ENCODE measurements at regions not wholly inside any gene's neighbourhood (a gene's known extent, or its start where the extent isn't known, plus 50 kb on each side); places are given as distances from the start of the nearest gene placed in this dataset.

DNA sequence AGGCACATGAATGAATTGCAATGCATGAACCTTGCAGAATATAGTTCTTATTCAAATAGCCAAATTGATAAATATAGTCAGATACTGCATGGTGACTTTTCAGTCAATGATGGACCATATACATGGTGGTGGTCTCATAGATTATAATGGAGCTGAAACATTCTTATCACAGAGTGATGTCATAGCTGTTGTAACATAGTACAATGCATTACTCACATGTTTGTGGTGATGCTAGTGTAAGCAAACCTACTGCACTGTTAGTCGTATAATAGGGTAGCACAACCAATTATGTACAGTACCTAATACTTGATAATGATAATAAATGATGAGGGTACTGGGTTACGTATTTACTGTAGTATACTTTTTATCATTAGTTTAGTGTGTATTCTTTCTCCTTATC, 280.3 kb downstream of the BCAT1 start:
- Histone ChIP-seq H3K36me3 (ENCODE audit: control insufficient read depth, insufficient read depth, low read length) (no peaks in the 10 kb centered on the region), H3K4me1 (ENCODE audit: control insufficient read depth, insufficient read depth, low read length) (no peaks in the 10 kb centered on the region), H3K27ac (ENCODE audit: low read length) (no peak overlapping the region), H3K9me3 (ENCODE audit: control insufficient read depth, insufficient read depth, low read depth, low read length) (no peaks in the 10 kb centered on the region), H3K27me3 (ENCODE audit: control insufficient read depth, insufficient read depth, low read length) (no peaks in the 10 kb centered on the region), H3K4me3 (ENCODE audit: low read depth in 2 of 2, low read length in 2 of 2) (no peak overlapping the region)
- BruUV-seq (replicated peaks): no TSS peak
- CTCF ChIA-PET: no interaction called here
- no peak for ATAC-seq
- DNase-seq (ENCODE audit: low read depth, low spot score): no peak
- intact Hi-C loops (cut with micrococcal nuclease; ENCODE audit: unreplicated experiment) (no loop called here), in situ Hi-C loops (cut with HindIII; ENCODE audit: low pct_unique_long_range_greater_than_20kb, low sequenced_read_pairs) (no loop called here)
- POLR2A ChIA-PET: no interaction called here
- TF ChIP-seq POLR2AphosphoS5 (IDR thresholded peaks at IDR 0.05; ENCODE audit: low read depth, low read length): no peak
- TF ChIP-seq, protein P1, sequence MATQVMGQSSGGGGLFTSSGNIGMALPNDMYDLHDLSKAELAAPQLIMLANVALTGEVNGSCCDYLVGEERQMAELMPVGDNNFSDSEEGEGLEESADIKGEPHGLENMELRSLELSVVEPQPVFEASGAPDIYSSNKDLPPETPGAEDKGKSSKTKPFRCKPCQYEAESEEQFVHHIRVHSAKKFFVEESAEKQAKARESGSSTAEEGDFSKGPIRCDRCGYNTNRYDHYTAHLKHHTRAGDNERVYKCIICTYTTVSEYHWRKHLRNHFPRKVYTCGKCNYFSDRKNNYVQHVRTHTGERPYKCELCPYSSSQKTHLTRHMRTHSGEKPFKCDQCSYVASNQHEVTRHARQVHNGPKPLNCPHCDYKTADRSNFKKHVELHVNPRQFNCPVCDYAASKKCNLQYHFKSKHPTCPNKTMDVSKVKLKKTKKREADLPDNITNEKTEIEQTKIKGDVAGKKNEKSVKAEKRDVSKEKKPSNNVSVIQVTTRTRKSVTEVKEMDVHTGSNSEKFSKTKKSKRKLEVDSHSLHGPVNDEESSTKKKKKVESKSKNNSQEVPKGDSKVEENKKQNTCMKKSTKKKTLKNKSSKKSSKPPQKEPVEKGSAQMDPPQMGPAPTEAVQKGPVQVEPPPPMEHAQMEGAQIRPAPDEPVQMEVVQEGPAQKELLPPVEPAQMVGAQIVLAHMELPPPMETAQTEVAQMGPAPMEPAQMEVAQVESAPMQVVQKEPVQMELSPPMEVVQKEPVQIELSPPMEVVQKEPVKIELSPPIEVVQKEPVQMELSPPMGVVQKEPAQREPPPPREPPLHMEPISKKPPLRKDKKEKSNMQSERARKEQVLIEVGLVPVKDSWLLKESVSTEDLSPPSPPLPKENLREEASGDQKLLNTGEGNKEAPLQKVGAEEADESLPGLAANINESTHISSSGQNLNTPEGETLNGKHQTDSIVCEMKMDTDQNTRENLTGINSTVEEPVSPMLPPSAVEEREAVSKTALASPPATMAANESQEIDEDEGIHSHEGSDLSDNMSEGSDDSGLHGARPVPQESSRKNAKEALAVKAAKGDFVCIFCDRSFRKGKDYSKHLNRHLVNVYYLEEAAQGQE (IDR thresholded peaks at IDR 0.05; ENCODE audit: insufficient read depth in 1 of 2, low read depth in 2 of 2, low read length in 1 of 2): no peak
- TF ChIP-seq TCF7L2 (IDR thresholded peaks at IDR 0.05; ENCODE audit: low read depth, low read length): no peak
- TF ChIP-seq, protein P2, sequence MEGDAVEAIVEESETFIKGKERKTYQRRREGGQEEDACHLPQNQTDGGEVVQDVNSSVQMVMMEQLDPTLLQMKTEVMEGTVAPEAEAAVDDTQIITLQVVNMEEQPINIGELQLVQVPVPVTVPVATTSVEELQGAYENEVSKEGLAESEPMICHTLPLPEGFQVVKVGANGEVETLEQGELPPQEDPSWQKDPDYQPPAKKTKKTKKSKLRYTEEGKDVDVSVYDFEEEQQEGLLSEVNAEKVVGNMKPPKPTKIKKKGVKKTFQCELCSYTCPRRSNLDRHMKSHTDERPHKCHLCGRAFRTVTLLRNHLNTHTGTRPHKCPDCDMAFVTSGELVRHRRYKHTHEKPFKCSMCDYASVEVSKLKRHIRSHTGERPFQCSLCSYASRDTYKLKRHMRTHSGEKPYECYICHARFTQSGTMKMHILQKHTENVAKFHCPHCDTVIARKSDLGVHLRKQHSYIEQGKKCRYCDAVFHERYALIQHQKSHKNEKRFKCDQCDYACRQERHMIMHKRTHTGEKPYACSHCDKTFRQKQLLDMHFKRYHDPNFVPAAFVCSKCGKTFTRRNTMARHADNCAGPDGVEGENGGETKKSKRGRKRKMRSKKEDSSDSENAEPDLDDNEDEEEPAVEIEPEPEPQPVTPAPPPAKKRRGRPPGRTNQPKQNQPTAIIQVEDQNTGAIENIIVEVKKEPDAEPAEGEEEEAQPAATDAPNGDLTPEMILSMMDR (IDR thresholded peaks at IDR 0.05): no peak
- no peak for TF ChIP-seq SIN3A (IDR thresholded peaks at IDR 0.05; ENCODE audit: borderline replicate concordance, insufficient read depth, low read depth, low read length)

DNA sequence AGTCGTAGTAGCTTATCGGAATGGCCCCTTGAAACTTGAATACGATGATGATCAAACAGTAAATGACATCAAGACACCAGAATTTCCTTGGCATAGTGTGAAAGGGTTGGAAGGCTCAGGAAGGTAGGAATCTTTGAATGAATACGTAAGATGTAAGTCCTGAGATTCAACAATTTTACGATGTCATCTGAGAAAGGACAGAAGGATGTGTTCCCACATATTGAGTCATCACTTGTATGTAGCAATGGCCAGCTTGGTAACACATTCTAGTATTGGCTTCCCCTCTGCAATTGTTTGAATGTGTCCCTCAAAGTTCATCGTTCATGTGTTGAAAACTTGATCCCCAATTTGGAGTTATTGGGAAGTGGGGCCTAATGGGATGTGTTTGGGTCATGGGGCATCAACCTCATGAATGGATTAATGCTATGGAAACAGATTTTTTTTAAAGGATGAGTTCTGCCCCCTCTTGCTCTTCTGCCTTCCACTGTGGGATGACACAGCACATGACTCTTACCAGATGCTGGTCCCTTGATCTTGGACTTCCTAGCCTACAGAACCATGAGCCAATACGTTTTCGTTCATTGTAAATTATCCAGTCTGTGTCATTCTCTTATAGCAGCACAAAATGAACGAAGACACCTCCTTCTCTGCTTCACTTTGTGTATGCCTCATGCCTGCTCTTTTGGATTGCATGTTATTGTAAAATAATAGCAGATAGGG, 284.6 kb downstream of the BCAT1 start:
- TF ChIP-seq TCF7L2 (IDR thresholded peaks at IDR 0.05; ENCODE audit: low read depth, low read length) (no peak), SIN3A (IDR thresholded peaks at IDR 0.05; ENCODE audit: borderline replicate concordance, insufficient read depth, low read depth, low read length) (no peak), POLR2AphosphoS5 (IDR thresholded peaks at IDR 0.05; ENCODE audit: low read depth, low read length) (no peak)
- TF ChIP-seq, protein P2 (IDR thresholded peaks at IDR 0.05): no peak
- no TSS peak for BruUV-seq (replicated peaks)
- CTCF ChIA-PET: no interaction called here
- DNase-seq (ENCODE audit: low read depth, low spot score): no peak
- no peak overlapping the region for H3K4me3 ChIP-seq (ENCODE audit: low read depth in 2 of 2, low read length in 2 of 2)
- no peaks in the 10 kb centered on the region for H3K4me1 ChIP-seq (ENCODE audit: control insufficient read depth, insufficient read depth, low read length)
- POLR2A ChIA-PET: no interaction called here
- no peak for ATAC-seq
- H3K27ac ChIP-seq (ENCODE audit: low read length): no peak overlapping the region
- H3K36me3 ChIP-seq (ENCODE audit: control insufficient read depth, insufficient read depth, low read length): no peaks in the 10 kb centered on the region
- H3K9me3 ChIP-seq (ENCODE audit: control insufficient read depth, insufficient read depth, low read depth, low read length): no peaks in the 10 kb centered on the region; the same call in 1 of the 2 replicates
- intact Hi-C loops (cut with micrococcal nuclease; ENCODE audit: unreplicated experiment) (no loop called here), in situ Hi-C loops (cut with HindIII; ENCODE audit: low pct_unique_long_range_greater_than_20kb, low sequenced_read_pairs) (no loop called here)
- no peaks in the 10 kb centered on the region for H3K27me3 ChIP-seq (ENCODE audit: control insufficient read depth, insufficient read depth, low read length)

All from Panc1 (cell line).